ENCODE measurements at regions not wholly inside any gene's neighbourhood (a gene's known extent, or its start where the extent isn't known, plus 50 kb on each side); places are given as distances from the start of the nearest gene placed in this dataset.

- no peaks in the 10 kb centered on the region for H3K4me1 ChIP-seq (ENCODE audit: control insufficient read depth, extremely low read depth, insufficient read depth, low read length)
- no peaks in the 10 kb centered on the region for H3K36me3 ChIP-seq (ENCODE audit: control insufficient read depth in 2 of 2, extremely low read depth in 1 of 2, insufficient read depth in 2 of 2, low read length in 2 of 2)
- no peak overlapping the region for H3K4me3 ChIP-seq (replicated peaks in 1 of 3; ENCODE audit: insufficient read depth in 1 of 3, low read depth in 1 of 3, low read length in 3 of 3)
- no peaks in the 10 kb centered on the region for H3K79me2 ChIP-seq (ENCODE audit: control insufficient read depth, insufficient read depth, low read length)
- no peaks in the 10 kb centered on the region for H3K9me1 ChIP-seq (replicated peaks; ENCODE audit: control insufficient read depth, extremely low read depth, insufficient read depth, low read length)
- ChIA-PET CTCF (no interaction called here), POLR2A (no interaction called here)
- no peak overlapping the region for H3K27ac ChIP-seq (ENCODE audit: insufficient read depth, low read depth, low read length)
- intact Hi-C loops (cut with micrococcal nuclease), result no loop called here
- H2AFZ ChIP-seq (ENCODE audit: low read depth, low read length), result no peak overlapping the region
- no peak for DNase-seq (ENCODE audit: low read depth, low spot score)
- no peaks in the 10 kb centered on the region for H3K27me3 ChIP-seq (ENCODE audit: control insufficient read depth in 2 of 2, insufficient read depth in 2 of 2, low read length in 2 of 2)
- TF ChIP-seq CTCF (IDR thresholded peaks at IDR 0.05; ENCODE audit: extremely low read depth in 1 of 2, insufficient read depth in 1 of 2, low read depth in 1 of 2, low read length in 2 of 2), result no peak
- TF ChIP-seq POLR2AphosphoS5 (IDR thresholded peaks at IDR 0.05; ENCODE audit: insufficient read depth, low read depth, low read length), result no peak
- no TSS peak for BruUV-seq (replicated peaks)
- no peaks in the 10 kb centered on the region for H4K20me1 ChIP-seq (replicated peaks; ENCODE audit: control insufficient read depth, extremely low read depth, insufficient read depth, low read length)
- dilution Hi-C loops (cut with MboI; ENCODE audit: extremely low pct_ligation_motif_present, low sequenced_read_pairs), result no loop called here
- H3K4me2 ChIP-seq (ENCODE audit: insufficient read depth, low read length), result no peak overlapping the region
- FAIRE-seq, result no peak
- no peak overlapping the region for H3K9ac ChIP-seq (replicated peaks; ENCODE audit: extremely low read depth, insufficient read depth, low read length)
- no peaks in the 10 kb centered on the region for H3K9me3 ChIP-seq (replicated peaks; ENCODE audit: control insufficient read depth, insufficient read depth, low read length)
These were observed 219.9 kb downstream of the HDGFL1 start for GRCh38 chr6:22789315-22789714.

GRCh38 chr6:22794844-22795243, 225.5 kb downstream of the HDGFL1 start:
- no peaks in the 10 kb centered on the region for H3K27me3 ChIP-seq (ENCODE audit: control insufficient read depth in 2 of 2, insufficient read depth in 2 of 2, low read length in 2 of 2)
- FAIRE-seq (no peak), DNase-seq (ENCODE audit: low read depth, low spot score) (no peak)
- no peaks in the 10 kb centered on the region for H3K9me3 ChIP-seq (replicated peaks; ENCODE audit: control insufficient read depth, insufficient read depth, low read length)
- H3K4me1 ChIP-seq (ENCODE audit: control insufficient read depth, extremely low read depth, insufficient read depth, low read length), result no peaks in the 10 kb centered on the region
- H4K20me1 ChIP-seq (replicated peaks; ENCODE audit: control insufficient read depth, extremely low read depth, insufficient read depth, low read length), result no peaks in the 10 kb centered on the region
- dilution Hi-C loops (cut with MboI; ENCODE audit: extremely low pct_ligation_motif_present, low sequenced_read_pairs), result no loop called here
- H3K4me3 ChIP-seq (replicated peaks in 1 of 3; ENCODE audit: insufficient read depth in 1 of 3, low read depth in 1 of 3, low read length in 3 of 3), result no peak overlapping the region
- intact Hi-C loops (cut with micrococcal nuclease), result no loop called here
- ChIA-PET POLR2A (no interaction called here), CTCF (no interaction called here)
- no peak for TF ChIP-seq POLR2A (IDR thresholded peaks at IDR 0.05; ENCODE audit: low read depth, low read length)
- no peaks in the 10 kb centered on the region for H3K79me2 ChIP-seq (ENCODE audit: control insufficient read depth, insufficient read depth, low read length)
- H3K4me2 ChIP-seq (ENCODE audit: insufficient read depth, low read length), result no peak overlapping the region
- no peak overlapping the region for H3K27ac ChIP-seq (ENCODE audit: insufficient read depth, low read depth, low read length)
- BruUV-seq (replicated peaks), result no TSS peak
- H3K9me1 ChIP-seq (replicated peaks; ENCODE audit: control insufficient read depth, extremely low read depth, insufficient read depth, low read length), result no peaks in the 10 kb centered on the region
- H3K9ac ChIP-seq (replicated peaks; ENCODE audit: extremely low read depth, insufficient read depth, low read length), result no peak overlapping the region
- H3K36me3 ChIP-seq (ENCODE audit: control insufficient read depth in 2 of 2, extremely low read depth in 1 of 2, insufficient read depth in 2 of 2, low read length in 2 of 2), result no peaks in the 10 kb centered on the region
- H2AFZ ChIP-seq (ENCODE audit: low read depth, low read length), result no peak overlapping the region
